ENCODE measurements at regions not wholly inside any gene's neighbourhood (a gene's known extent, or its start where the extent isn't known, plus 50 kb on each side); places are given as distances from the start of the nearest gene placed in this dataset.

- DNase-seq (no peak), FAIRE-seq (no peak)
- H3K9me3 ChIP-seq (ENCODE audit: control insufficient read depth in 2 of 2, insufficient read depth in 1 of 2, low read depth in 1 of 2, low read length in 1 of 2): no peaks in the 10 kb centered on the region
- no peaks in the 10 kb centered on the region for H3K27me3 ChIP-seq (ENCODE audit: control insufficient read depth in 3 of 3, insufficient read depth in 3 of 3, low read length in 3 of 3)
- no peaks in the 10 kb centered on the region for H3K36me3 ChIP-seq (ENCODE audit: control insufficient read depth in 3 of 3, insufficient read depth in 2 of 3, low read depth in 1 of 3, low read length in 3 of 3)
- no peak overlapping the region for H3K4me3 ChIP-seq (ENCODE audit: low read depth in 1 of 3, low read length in 3 of 3)
- no peak overlapping the region for H3K27ac ChIP-seq (ENCODE audit: low read depth in 1 of 3, low read length in 2 of 3)
- WGBS, 3 donors: 75 to 87% (median 83%) methylated on average over 7 of the region's 7 CpGs
- H3K4me1 ChIP-seq (ENCODE audit: control insufficient read depth in 3 of 3, insufficient read depth in 2 of 3, low read depth in 1 of 3, low read length in 2 of 3): no peaks in the 10 kb centered on the region
Observed at GRCh38 chr16:6884002-6884401, 448.6 kb upstream of the RBFOX1 start.

GRCh38 chr16:6880263-6880662, 452.4 kb upstream of the RBFOX1 start:
- Histone ChIP-seq H3K4me3 (ENCODE audit: low read depth in 1 of 3, low read length in 3 of 3) (no peak overlapping the region), H3K36me3 (ENCODE audit: control insufficient read depth in 3 of 3, insufficient read depth in 2 of 3, low read depth in 1 of 3, low read length in 3 of 3) (no peaks in the 10 kb centered on the region), H3K27me3 (ENCODE audit: control insufficient read depth in 3 of 3, insufficient read depth in 3 of 3, low read length in 3 of 3) (no peaks in the 10 kb centered on the region), H3K4me1 (ENCODE audit: control insufficient read depth in 3 of 3, insufficient read depth in 2 of 3, low read depth in 1 of 3, low read length in 2 of 3) (no peaks in the 10 kb centered on the region), H3K27ac (ENCODE audit: low read depth in 1 of 3, low read length in 2 of 3) (no peak overlapping the region), H3K9me3 (ENCODE audit: control insufficient read depth in 2 of 2, insufficient read depth in 1 of 2, low read depth in 1 of 2, low read length in 1 of 2) (no peaks in the 10 kb centered on the region)
- DNase-seq: no peak
- FAIRE-seq: no peak
- 52 to 79% (median 56%) methylated on average over 4 of the region's 4 CpGs for WGBS, 3 donors

- DNase-seq: no peak
- Histone ChIP-seq H3K4me1 (ENCODE audit: control insufficient read depth in 3 of 3, insufficient read depth in 2 of 3, low read depth in 1 of 3, low read length in 2 of 3) (no peaks in the 10 kb centered on the region), H3K9me3 (ENCODE audit: control insufficient read depth in 2 of 2, insufficient read depth in 1 of 2, low read depth in 1 of 2, low read length in 1 of 2) (no peaks in the 10 kb centered on the region), H3K4me3 (ENCODE audit: low read depth in 1 of 3, low read length in 3 of 3) (no peak overlapping the region), H3K36me3 (ENCODE audit: control insufficient read depth in 3 of 3, insufficient read depth in 2 of 3, low read depth in 1 of 3, low read length in 3 of 3) (no peaks in the 10 kb centered on the region), H3K27me3 (ENCODE audit: control insufficient read depth in 3 of 3, insufficient read depth in 3 of 3, low read length in 3 of 3) (no peaks in the 10 kb centered on the region), H3K27ac (ENCODE audit: low read depth in 1 of 3, low read length in 2 of 3) (no peak overlapping the region)
- WGBS, 3 donors: 63 to 76% (median 74%) methylated on average over 4 to 5 of the region's 5 CpGs
- FAIRE-seq: no peak
Observed at GRCh38 chr16:6864671-6865070, 468.0 kb upstream of the RBFOX1 start.

- WGBS, 3 donors: 64 to 75% (median 72%) methylated on average over 4 of the region's 4 CpGs
- FAIRE-seq (no peak), DNase-seq (no peak)
- Histone ChIP-seq H3K27ac (ENCODE audit: low read depth in 1 of 3, low read length in 2 of 3) (no peak overlapping the region), H3K27me3 (ENCODE audit: control insufficient read depth in 3 of 3, insufficient read depth in 3 of 3, low read length in 3 of 3) (no peaks in the 10 kb centered on the region), H3K36me3 (ENCODE audit: control insufficient read depth in 3 of 3, insufficient read depth in 2 of 3, low read depth in 1 of 3, low read length in 3 of 3) (no peaks in the 10 kb centered on the region), H3K9me3 (ENCODE audit: control insufficient read depth in 2 of 2, insufficient read depth in 1 of 2, low read depth in 1 of 2, low read length in 1 of 2) (no peaks in the 10 kb centered on the region), H3K4me3 (ENCODE audit: low read depth in 1 of 3, low read length in 3 of 3) (no peak overlapping the region), H3K4me1 (ENCODE audit: control insufficient read depth in 3 of 3, insufficient read depth in 2 of 3, low read depth in 1 of 3, low read length in 2 of 3) (no peaks in the 10 kb centered on the region)
Observed at GRCh38 chr16:6864244-6864643, 468.4 kb upstream of the RBFOX1 start.

- no peak overlapping the region for H3K4me3 ChIP-seq (ENCODE audit: low read depth in 1 of 3, low read length in 3 of 3)
- no peaks in the 10 kb centered on the region for H3K4me1 ChIP-seq (ENCODE audit: control insufficient read depth in 3 of 3, insufficient read depth in 2 of 3, low read depth in 1 of 3, low read length in 2 of 3)
- H3K9me3 ChIP-seq (ENCODE audit: control insufficient read depth in 2 of 2, insufficient read depth in 1 of 2, low read depth in 1 of 2, low read length in 1 of 2): no peaks in the 10 kb centered on the region
- FAIRE-seq (no peak), DNase-seq (no peak)
- 39 to 47% (median 44%) methylated on average over 2 of the region's 2 CpGs for WGBS, 3 donors
- H3K27me3 ChIP-seq (ENCODE audit: control insufficient read depth in 3 of 3, insufficient read depth in 3 of 3, low read length in 3 of 3): no peaks in the 10 kb centered on the region
- no peaks in the 10 kb centered on the region for H3K36me3 ChIP-seq (ENCODE audit: control insufficient read depth in 3 of 3, insufficient read depth in 2 of 3, low read depth in 1 of 3, low read length in 3 of 3)
- H3K27ac ChIP-seq (ENCODE audit: low read depth in 1 of 3, low read length in 2 of 3): no peak overlapping the region
Observed at GRCh38 chr16:6863135-6863534, 469.5 kb upstream of the RBFOX1 start.

- Histone ChIP-seq H3K4me3 (ENCODE audit: low read depth in 1 of 3, low read length in 3 of 3) (no peak overlapping the region), H3K27ac (ENCODE audit: low read depth in 1 of 3, low read length in 2 of 3) (no peak overlapping the region), H3K27me3 (ENCODE audit: control insufficient read depth in 3 of 3, insufficient read depth in 3 of 3, low read length in 3 of 3) (no peaks in the 10 kb centered on the region), H3K36me3 (ENCODE audit: control insufficient read depth in 3 of 3, insufficient read depth in 2 of 3, low read depth in 1 of 3, low read length in 3 of 3) (no peaks in the 10 kb centered on the region), H3K9me3 (ENCODE audit: control insufficient read depth in 2 of 2, insufficient read depth in 1 of 2, low read depth in 1 of 2, low read length in 1 of 2) (no peaks in the 10 kb centered on the region), H3K4me1 (ENCODE audit: control insufficient read depth in 3 of 3, insufficient read depth in 2 of 3, low read depth in 1 of 3, low read length in 2 of 3) (no peaks in the 10 kb centered on the region)
- FAIRE-seq (no peak), DNase-seq (no peak)
- 63 to 76% (median 71%) methylated on average over 6 of the region's 6 CpGs for WGBS, 3 donors
Observed at GRCh38 chr16:6861815-6862477, 470.7 kb upstream of the RBFOX1 start.

GRCh38 chr16:6861135-6861814, 471.4 kb upstream of the RBFOX1 start:
- 31 to 43% (median 42%) methylated on average over 8 of the region's 8 CpGs for WGBS, 3 donors
- FAIRE-seq: no peak

GRCh38 chr16:6857575-6857974, 475.1 kb upstream of the RBFOX1 start:
- H3K27me3 ChIP-seq (ENCODE audit: control insufficient read depth in 3 of 3, insufficient read depth in 3 of 3, low read length in 3 of 3): no peaks in the 10 kb centered on the region
- FAIRE-seq: no peak
- no peaks in the 10 kb centered on the region for H3K4me1 ChIP-seq (ENCODE audit: control insufficient read depth in 3 of 3, insufficient read depth in 2 of 3, low read depth in 1 of 3, low read length in 2 of 3)
- no peaks in the 10 kb centered on the region for H3K36me3 ChIP-seq (ENCODE audit: control insufficient read depth in 3 of 3, insufficient read depth in 2 of 3, low read depth in 1 of 3, low read length in 3 of 3)
- WGBS, 3 donors: 58 to 60% (median 59%) methylated on average over 5 of the region's 5 CpGs
- no peaks in the 10 kb centered on the region for H3K9me3 ChIP-seq (ENCODE audit: control insufficient read depth in 2 of 2, insufficient read depth in 1 of 2, low read depth in 1 of 2, low read length in 1 of 2)
- no peak for DNase-seq
- H3K4me3 ChIP-seq (ENCODE audit: low read depth in 1 of 3, low read length in 3 of 3): no peak overlapping the region
- no peak overlapping the region for H3K27ac ChIP-seq (ENCODE audit: low read depth in 1 of 3, low read length in 2 of 3)

More at GRCh38 chr16:6861135-6861814, 471.4 kb upstream of the RBFOX1 start:
- Histone ChIP-seq H3K4me3 (ENCODE audit: low read depth in 1 of 3, low read length in 3 of 3) (no peak overlapping the region), H3K9me3 (ENCODE audit: control insufficient read depth in 2 of 2, insufficient read depth in 1 of 2, low read depth in 1 of 2, low read length in 1 of 2) (no peaks in the 10 kb centered on the region), H3K27ac (ENCODE audit: low read depth in 1 of 3, low read length in 2 of 3) (no peak overlapping the region), H3K36me3 (ENCODE audit: control insufficient read depth in 3 of 3, insufficient read depth in 2 of 3, low read depth in 1 of 3, low read length in 3 of 3) (no peaks in the 10 kb centered on the region), H3K4me1 (ENCODE audit: control insufficient read depth in 3 of 3, insufficient read depth in 2 of 3, low read depth in 1 of 3, low read length in 2 of 3) (no peaks in the 10 kb centered on the region), H3K27me3 (ENCODE audit: control insufficient read depth in 3 of 3, insufficient read depth in 3 of 3, low read length in 3 of 3) (no peaks in the 10 kb centered on the region)
- no peak for DNase-seq

GRCh38 chr16:6856578-6856977, 476.1 kb upstream of the RBFOX1 start:
- Histone ChIP-seq H3K4me3 (ENCODE audit: low read depth in 1 of 3, low read length in 3 of 3) (no peak overlapping the region), H3K9me3 (ENCODE audit: control insufficient read depth in 2 of 2, insufficient read depth in 1 of 2, low read depth in 1 of 2, low read length in 1 of 2) (no peaks in the 10 kb centered on the region), H3K36me3 (ENCODE audit: control insufficient read depth in 3 of 3, insufficient read depth in 2 of 3, low read depth in 1 of 3, low read length in 3 of 3) (no peaks in the 10 kb centered on the region), H3K4me1 (ENCODE audit: control insufficient read depth in 3 of 3, insufficient read depth in 2 of 3, low read depth in 1 of 3, low read length in 2 of 3) (no peaks in the 10 kb centered on the region), H3K27me3 (ENCODE audit: control insufficient read depth in 3 of 3, insufficient read depth in 3 of 3, low read length in 3 of 3) (no peaks in the 10 kb centered on the region), H3K27ac (ENCODE audit: low read depth in 1 of 3, low read length in 2 of 3) (no peak overlapping the region)
- FAIRE-seq (no peak), DNase-seq (no peak)
- WGBS, 3 donors: 75 to 81% (median 77%) methylated on average over 5 of the region's 5 CpGs

Measured in small intestine (tissue), 7 donors.